ENCODE measurements at regions not wholly inside any gene's neighbourhood (a gene's known extent, or its start where the extent isn't known, plus 50 kb on each side); places are given as distances from the start of the nearest gene placed in this dataset.

- peaks cover 6% of the 10 kb centered on the region for H3K27me3 Mint-ChIP-seq (ENCODE audit: low read depth)
- no peak overlapping the region for H3K27ac Mint-ChIP-seq
- H3K36me3 Mint-ChIP-seq (ENCODE audit: low read depth) = no peaks in the 10 kb centered on the region
- H3K4me3 Mint-ChIP-seq = no peak overlapping the region
- no peaks in the 10 kb centered on the region for H3K4me1 Mint-ChIP-seq
- H3K9me3 Mint-ChIP-seq = peaks cover 2% of the 10 kb centered on the region
- TF ChIP-seq CTCF (IDR thresholded peaks at IDR 0.05; ENCODE audit: unreplicated experiment in 3 of 3) = no peak
These were observed 107.0 kb upstream of the MTAP start for GRCh38 chr9:21695443-21695842.

- no peak overlapping the region for H3K27ac Mint-ChIP-seq
- no peaks in the 10 kb centered on the region for H3K4me1 Mint-ChIP-seq
- no peaks in the 10 kb centered on the region for H3K36me3 Mint-ChIP-seq (ENCODE audit: low read depth)
- no peak for TF ChIP-seq CTCF (IDR thresholded peaks at IDR 0.05; ENCODE audit: unreplicated experiment in 3 of 3)
- no peak overlapping the region for H3K4me3 Mint-ChIP-seq
- H3K27me3 Mint-ChIP-seq (ENCODE audit: low read depth) = peaks cover 6% of the 10 kb centered on the region
- H3K9me3 Mint-ChIP-seq = peaks cover 2% of the 10 kb centered on the region
These were observed 106.5 kb upstream of the MTAP start for GRCh38 chr9:21695874-21696341.

GRCh38 chr9:21696411-21696871 lies 106.0 kb upstream of the MTAP start:
- Mint-ChIP-seq H3K9me3 (peaks cover 2% of the 10 kb centered on the region), H3K27ac (no peak overlapping the region), H3K36me3 (ENCODE audit: low read depth) (no peaks in the 10 kb centered on the region), H3K4me1 (no peaks in the 10 kb centered on the region), H3K27me3 (ENCODE audit: low read depth) (peaks cover 6% of the 10 kb centered on the region), H3K4me3 (no peak overlapping the region)
- TF ChIP-seq CTCF (IDR thresholded peaks at IDR 0.05; ENCODE audit: unreplicated experiment in 3 of 3) = no peak

- H3K4me1 Mint-ChIP-seq = peaks cover 12% of the 10 kb centered on the region
- peak overlapping the region in 1 of 3 experiments; percentile 37 for H3K27ac Mint-ChIP-seq
- no peaks in the 10 kb centered on the region for H3K9me3 Mint-ChIP-seq
- no peaks in the 10 kb centered on the region for H3K36me3 Mint-ChIP-seq (ENCODE audit: low read depth)
- no peaks in the 10 kb centered on the region for H3K27me3 Mint-ChIP-seq (ENCODE audit: low read depth)
- no peak for TF ChIP-seq CTCF (IDR thresholded peaks at IDR 0.05; ENCODE audit: unreplicated experiment in 3 of 3)
- no peak overlapping the region for H3K4me3 Mint-ChIP-seq
These were observed 94.2 kb upstream of the MTAP start for GRCh38 chr9:21708260-21708711.

- H3K36me3 Mint-ChIP-seq (ENCODE audit: low read depth) = no peaks in the 10 kb centered on the region
- no peak overlapping the region for H3K4me3 Mint-ChIP-seq
- no peaks in the 10 kb centered on the region for H3K9me3 Mint-ChIP-seq
- H3K4me1 Mint-ChIP-seq = peaks cover 12% of the 10 kb centered on the region
- H3K27ac Mint-ChIP-seq = peak overlapping the region in 1 of 3 experiments; percentile 37
- H3K27me3 Mint-ChIP-seq (ENCODE audit: low read depth) = no peaks in the 10 kb centered on the region
- no peak for TF ChIP-seq CTCF (IDR thresholded peaks at IDR 0.05; ENCODE audit: unreplicated experiment in 3 of 3)
These were observed 93.6 kb upstream of the MTAP start for GRCh38 chr9:21708856-21709255.

GRCh38 chr9:21709464-21710058 lies 92.9 kb upstream of the MTAP start:
- Mint-ChIP-seq H3K9me3 (no peaks in the 10 kb centered on the region), H3K4me1 (peaks cover 12% of the 10 kb centered on the region), H3K4me3 (no peak overlapping the region), H3K27me3 (ENCODE audit: low read depth) (no peaks in the 10 kb centered on the region), H3K27ac (no peak overlapping the region), H3K36me3 (ENCODE audit: low read depth) (no peaks in the 10 kb centered on the region)
- TF ChIP-seq CTCF (IDR thresholded peaks at IDR 0.05; ENCODE audit: unreplicated experiment in 3 of 3) = peak; percentile 61 to 70 (median 62)
